Mammary epithelial cell (primary cell): ENCODE measurements at regions not wholly inside any gene's neighbourhood (a gene's known extent, or its start where the extent isn't known, plus 50 kb on each side); places are given as distances from the start of the nearest gene placed in this dataset.

Experiments used
- EZH2 ChIP-seq: IDR thresholded peaks from 2 replicates; pipeline ENCODE4 v1.6.1; 2012; ENCODE audit warnings: low read length, inconsistent platforms, borderline replicate concordance
- TF ChIP-seq, protein P1 (sequence below), 2 donors: IDR thresholded peaks in 1 of 2; conservative IDR thresholded peaks in 1 of 2; 2 replicates each; pipeline ENCODE4 v1.5.1; 2011 to 2012; ENCODE audit warnings: inconsistent platforms in 2 of 2, low read length in 2 of 2, mild to moderate bottlenecking in 2 of 2, control low read depth in 1 of 2, low read depth in 1 of 2; ENCODE audit not compliant: insufficient read depth in 1 of 2; ENCODE audit errors: extremely low read depth in 1 of 2

DNA sequence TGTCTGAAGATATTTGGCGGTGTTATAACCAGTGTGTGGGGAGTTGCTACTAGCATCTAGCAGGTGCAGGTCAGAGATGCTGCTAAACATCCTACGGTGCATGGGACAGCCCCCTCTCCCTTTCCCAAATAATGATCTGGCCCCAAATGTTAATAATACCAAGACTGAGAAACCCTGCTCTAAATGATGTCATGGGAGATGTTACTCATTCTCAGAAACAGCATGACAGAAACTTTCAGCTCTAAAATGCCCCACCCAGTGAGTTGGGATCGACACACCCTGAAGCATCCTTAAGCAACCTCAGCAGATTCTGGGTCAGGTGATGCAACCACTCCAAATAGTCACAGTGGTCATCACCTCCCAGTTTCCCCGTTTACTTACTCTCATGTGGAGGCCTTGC, 108.8 kb upstream of the MPP7 start:
- TF ChIP-seq, protein P1, sequence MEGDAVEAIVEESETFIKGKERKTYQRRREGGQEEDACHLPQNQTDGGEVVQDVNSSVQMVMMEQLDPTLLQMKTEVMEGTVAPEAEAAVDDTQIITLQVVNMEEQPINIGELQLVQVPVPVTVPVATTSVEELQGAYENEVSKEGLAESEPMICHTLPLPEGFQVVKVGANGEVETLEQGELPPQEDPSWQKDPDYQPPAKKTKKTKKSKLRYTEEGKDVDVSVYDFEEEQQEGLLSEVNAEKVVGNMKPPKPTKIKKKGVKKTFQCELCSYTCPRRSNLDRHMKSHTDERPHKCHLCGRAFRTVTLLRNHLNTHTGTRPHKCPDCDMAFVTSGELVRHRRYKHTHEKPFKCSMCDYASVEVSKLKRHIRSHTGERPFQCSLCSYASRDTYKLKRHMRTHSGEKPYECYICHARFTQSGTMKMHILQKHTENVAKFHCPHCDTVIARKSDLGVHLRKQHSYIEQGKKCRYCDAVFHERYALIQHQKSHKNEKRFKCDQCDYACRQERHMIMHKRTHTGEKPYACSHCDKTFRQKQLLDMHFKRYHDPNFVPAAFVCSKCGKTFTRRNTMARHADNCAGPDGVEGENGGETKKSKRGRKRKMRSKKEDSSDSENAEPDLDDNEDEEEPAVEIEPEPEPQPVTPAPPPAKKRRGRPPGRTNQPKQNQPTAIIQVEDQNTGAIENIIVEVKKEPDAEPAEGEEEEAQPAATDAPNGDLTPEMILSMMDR (conservative IDR thresholded peaks at IDR 0.05 in 1 of 2, IDR thresholded peaks at IDR 0.05 in 1 of 2; ENCODE audit: extremely low read depth in 1 of 2, insufficient read depth in 1 of 2, low read depth in 1 of 2, low read length in 2 of 2) = no peak
- TF ChIP-seq EZH2 = no peak
